ENCODE measurements at regions not wholly inside any gene's neighbourhood (a gene's known extent, or its start where the extent isn't known, plus 50 kb on each side); places are given as distances from the start of the nearest gene placed in this dataset.

- TF ChIP-seq CTCF (IDR thresholded peaks at IDR 0.05): no peak
Measured at GRCh38 chr13:84265257-84265764, 383.0 kb upstream of the SLITRK1 start.

- no peak for TF ChIP-seq CTCF (IDR thresholded peaks at IDR 0.05)
Measured at GRCh38 chr13:84263354-84264069, 381.2 kb upstream of the SLITRK1 start.

DNA sequence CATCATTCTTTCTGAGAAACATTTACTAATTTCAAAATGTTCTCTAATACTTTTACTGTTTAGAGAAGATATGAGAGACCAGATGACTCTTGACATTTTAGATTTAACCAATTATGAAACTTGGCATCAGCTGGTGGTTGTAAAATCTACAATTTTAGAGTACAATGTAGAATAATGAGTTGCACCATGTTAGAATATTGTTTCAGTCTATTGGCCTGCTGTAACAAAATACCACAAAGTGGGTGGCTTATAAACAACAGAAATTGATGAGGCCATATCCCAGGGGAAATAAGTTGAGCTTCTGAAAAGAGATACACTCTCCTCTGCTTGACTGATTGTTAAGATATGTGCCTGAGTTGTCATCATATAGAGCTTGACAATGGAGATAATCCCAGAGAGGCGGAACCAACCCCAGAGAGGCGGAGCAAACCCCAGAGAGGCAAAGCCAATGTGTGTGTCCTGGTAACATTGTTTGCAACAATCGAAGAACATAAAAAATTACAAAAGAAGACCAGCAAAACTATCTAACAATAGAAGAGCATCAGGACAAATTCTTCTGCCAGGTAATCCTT is 373.0 kb upstream of the SLITRK1 start:
- TF ChIP-seq CTCF (IDR thresholded peaks at IDR 0.05): no peak

DNA sequence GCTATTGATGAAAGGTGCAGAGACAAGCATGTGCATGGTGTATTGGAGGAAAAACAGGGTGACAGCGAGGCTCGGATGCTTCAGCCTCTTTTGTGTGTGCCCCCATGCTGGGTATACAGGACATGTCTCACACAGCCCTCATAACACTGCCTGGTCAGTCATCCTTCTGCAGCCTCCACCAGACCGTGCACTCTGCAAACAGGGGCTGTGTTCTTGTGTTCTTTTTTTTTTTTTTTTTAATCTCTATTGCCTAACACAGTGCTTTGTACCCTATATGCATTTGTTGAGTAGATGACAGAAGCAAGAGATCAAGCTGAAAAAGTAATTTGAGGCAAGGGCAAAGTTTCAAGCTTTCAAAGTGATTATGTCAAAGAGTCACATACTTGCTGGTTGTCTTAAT is 367.2 kb upstream of the SLITRK1 start:
- no peak for TF ChIP-seq CTCF (IDR thresholded peaks at IDR 0.05)

DNA sequence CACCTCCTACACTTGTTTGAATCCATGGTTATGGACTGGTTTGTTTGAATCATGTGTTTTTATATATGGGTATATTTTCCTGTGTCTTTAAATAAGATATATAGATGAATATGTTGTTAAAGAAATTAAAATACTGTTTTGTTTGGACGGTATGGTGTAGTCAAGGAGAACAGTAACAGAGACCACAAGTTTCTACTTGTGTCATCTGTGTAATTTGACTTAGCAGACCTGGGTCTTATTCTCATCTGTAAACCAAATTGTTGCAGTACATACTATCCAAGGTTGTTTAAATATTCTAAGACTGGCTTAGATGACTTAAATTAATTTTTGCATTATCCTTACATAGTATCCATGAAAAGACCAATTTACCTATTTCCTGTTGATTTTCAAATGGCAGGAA is 361.1 kb upstream of the SLITRK1 start:
- TF ChIP-seq CTCF (IDR thresholded peaks at IDR 0.05): no peak

GRCh38 chr13:84239032-84239431 is 356.8 kb upstream of the SLITRK1 start:
- TF ChIP-seq CTCF (IDR thresholded peaks at IDR 0.05): no peak

DNA sequence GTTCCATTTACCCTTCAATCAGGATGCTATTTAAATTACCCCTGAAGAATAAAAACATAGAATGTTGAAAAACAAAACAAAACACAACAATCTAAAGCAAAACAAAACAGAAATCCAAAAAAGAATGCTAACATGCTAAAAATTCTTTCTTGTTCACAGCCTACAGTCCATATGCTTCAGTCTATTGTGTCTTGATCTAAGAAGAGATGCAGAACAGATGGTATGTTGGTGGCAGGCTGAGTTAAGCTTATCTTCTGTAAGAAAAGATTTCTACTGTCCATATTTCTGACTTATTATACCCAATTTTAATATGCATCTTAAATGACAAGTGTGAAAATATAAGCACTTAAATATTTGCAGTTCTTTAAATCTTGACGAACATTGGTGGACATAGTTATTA is 356.1 kb upstream of the SLITRK1 start:
- no peak for TF ChIP-seq CTCF (IDR thresholded peaks at IDR 0.05)

All from LNCAP (cell line).